ENCODE measurements at regions not wholly inside any gene's neighbourhood (a gene's known extent, or its start where the extent isn't known, plus 50 kb on each side); places are given as distances from the start of the nearest gene placed in this dataset.

DNA sequence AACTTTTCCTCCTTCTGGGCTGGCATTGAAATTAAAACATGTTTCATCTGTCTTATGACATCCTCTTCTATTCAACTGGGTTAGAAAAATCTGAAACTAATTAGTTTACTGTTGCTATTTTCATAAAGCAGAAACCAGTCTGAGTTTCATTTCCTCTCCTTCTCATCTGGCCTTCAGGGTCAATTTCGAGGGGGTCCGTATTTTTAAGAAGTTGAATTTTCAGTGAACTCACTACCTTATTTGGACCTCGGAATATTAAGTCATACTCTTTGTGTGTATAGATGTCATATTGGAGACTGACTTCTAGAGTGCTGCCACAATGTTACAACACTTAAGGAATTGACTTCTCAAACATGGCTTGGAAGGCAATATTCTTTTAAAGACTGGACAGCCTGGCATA, 485.9 kb downstream of the SQOR start:
- DNase-seq: no peak

DNA sequence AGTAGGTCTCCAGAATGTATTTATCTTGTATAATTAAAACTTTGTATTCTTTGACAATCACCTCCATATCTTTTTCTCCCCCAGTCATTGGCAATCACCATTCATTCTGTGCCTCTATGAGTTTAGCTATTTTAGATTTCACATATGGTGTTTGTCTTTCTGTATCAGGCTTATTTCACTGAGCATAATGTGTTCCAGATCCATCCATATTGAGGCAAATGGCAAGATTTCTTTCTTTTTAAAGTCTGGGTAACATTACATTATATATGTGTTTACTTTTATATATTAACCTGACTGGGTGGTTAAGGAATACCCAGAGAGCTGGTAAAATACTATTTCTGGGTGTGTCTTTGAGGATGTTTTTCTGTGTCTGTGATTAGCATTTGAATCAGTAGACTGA, 486.6 kb downstream of the SQOR start:
- DNase-seq: no peak

DNA sequence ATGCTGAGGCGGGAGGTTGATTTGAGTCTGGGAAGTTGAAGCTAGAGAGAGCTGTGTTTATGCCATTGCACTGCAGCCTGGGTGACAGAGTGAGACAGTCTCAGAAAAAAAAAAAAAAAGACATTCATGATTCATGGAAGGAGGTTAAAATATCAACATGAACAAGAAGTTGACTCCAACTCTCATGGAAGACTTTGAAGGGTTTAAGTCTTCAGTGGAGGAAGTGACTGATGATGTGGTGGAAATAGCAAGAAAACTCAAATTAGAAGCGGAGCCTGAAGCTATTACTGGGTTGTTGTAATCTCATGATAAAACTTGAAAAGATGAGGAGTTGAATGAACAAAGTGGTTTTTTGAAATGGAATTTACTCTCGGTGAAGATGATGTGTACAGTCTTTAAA, 491.8 kb downstream of the SQOR start:
- no peak for DNase-seq

DNA sequence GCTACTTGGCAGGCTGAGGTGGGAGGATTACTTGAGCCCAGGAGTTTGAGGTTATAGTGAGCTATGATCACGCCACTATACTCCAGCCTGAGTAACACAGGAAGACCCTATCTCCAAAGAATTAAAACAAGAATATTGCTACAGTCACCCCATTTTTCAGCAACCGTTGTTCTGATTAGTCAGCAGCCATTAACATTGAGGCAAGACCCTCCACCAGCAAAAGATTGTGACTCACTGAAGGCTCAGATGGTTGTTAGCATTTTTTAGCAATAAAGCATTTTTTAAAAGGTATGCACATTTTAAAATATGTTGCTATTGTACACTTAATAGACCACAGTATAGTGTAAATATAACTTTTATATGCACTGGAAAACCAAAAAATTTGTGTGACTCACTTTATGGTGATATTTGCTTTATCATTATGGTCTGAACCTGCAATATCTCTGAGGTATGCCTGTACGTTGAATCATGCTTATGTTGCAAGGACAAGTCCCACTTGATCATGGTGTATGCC, 492.6 kb downstream of the SQOR start:
- DNase-seq: peak; percentile 16

DNA sequence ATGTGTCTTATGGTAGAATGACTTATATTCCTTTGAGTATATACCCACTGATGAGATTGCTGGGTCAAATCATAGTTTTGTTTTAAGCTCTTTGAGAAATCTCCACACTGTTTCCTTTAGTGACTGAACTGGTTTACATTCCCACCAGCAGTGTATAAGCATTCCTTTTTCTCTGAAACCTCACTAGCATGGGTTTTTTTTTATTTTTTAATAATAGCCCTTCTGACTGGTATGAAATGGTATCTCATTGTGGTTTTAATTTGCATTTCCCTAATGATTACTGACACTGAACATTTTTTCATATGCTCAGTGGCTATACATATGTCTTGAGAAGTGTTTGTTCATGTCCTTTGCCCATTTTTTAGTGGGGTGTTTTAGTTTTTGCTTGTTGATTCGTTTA, 494.3 kb downstream of the SQOR start:
- no peak for DNase-seq

DNA sequence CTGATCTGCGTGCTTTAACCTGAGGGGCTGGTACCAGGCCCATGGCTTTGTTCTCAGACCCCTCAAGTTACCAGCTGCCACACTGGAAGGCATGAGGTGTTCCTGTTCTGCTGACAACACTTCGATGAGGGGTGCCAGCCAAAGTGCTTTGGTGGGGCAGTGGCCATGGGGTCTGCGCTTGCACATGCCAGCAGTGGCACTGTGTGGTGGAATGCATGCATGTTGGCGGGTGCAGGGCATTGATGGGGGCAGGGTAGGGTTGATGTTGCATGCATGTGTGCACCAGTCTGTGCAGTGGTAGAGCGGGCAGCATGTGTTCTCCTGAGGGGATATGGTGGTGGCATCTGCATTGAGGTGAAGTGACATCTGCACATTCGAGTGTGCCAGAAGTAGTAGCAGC, 497.0 kb downstream of the SQOR start:
- DNase-seq: no peak

DNA sequence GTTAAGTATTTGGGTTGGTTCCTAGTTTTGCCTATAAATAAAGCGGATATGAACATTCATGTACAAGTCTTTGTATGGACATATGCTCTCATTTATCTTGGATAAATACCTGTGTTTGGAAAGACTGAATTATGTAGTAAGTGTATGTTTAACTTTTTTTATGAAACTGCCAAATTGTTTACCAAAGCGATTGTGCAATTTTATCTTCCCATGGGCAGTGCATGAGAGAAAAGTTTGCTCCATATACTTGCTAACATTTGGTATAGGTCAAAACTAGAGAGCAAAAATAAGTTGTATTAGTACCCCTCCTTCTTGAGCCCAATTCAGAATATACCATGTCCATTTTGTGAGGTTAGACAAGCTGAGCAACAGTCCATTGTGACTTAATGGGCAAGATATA, 502.6 kb downstream of the SQOR start:
- DNase-seq: no peak

DNA sequence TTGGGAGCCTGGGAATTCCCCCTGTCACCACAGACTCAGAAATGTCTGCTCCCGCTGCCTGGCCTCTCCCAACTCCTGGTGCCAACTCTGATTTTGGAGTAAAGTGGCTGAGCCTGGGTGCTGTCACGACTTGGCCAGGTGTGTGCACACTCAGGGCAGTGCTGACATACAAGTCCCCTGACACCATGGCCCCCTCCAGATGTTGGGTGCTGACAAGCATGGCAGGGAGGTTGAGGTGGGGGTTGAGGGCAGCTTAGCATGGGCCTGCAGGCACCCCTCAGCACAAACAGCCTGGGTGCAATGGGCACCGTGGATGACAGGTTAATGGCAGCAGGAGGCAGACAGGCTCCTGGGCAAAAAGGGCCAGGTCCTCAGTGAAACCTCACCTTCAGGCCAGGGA, 511.2 kb downstream of the SQOR start:
- no peak for DNase-seq

DNA sequence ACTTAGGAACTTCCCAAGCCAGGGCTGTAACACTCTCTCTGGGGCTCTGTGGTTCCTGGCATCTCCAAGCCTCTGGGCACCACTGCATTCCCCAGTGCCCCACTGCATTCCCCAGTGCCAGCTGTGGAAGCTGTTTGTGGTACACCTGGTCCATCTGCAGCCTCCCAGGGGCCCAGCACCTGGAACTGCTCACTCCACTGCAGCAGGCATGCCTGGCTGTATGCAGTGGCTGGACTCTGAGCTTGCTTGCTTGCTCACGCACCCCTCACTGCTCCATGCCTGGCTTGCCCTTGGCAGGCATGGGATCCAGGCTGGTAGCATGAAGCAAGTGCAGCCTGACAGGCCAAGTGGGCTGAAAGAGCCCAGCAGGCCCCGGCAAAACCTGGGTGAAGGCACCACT, 512.1 kb downstream of the SQOR start:
- no peak for DNase-seq

DNA sequence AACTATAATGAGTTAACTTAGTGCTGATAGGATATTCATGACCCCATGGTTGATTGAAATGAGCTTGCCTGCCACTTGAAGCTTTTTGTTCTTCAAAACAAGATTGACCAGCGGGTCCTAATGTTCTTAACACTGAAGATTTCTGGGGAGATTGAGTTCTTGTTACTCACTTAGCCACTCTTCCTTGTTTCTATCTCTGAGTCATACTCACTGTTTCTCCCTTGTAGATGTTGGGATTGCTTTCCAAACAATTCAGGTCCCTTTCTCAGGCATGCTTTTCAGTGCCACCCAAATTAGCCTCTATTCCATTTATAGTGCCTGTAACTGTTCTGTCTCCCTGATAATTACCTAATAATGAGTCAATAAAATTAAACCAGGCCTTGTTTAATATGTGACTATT, 517.0 kb downstream of the SQOR start:
- DNase-seq: no peak

DNA sequence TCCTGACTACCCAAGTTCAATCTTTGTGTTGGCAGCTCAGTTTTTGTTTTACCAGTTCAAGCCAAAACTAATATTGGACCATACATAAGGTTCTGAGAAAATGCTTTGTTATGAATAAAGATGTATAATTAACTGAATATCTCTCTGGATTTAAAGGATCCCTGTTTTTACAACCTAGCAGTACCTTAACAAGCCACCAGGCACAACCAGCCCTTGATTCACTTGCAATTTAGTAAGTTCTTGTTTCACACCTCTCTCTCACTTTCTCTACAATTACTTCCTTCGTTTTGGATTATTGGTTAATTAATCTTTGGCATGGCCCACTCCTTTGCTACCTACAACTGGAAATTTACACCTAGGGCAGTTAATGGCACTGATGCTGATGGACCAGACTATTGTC, 531.9 kb downstream of the SQOR start:
- DNase-seq: no peak

DNA sequence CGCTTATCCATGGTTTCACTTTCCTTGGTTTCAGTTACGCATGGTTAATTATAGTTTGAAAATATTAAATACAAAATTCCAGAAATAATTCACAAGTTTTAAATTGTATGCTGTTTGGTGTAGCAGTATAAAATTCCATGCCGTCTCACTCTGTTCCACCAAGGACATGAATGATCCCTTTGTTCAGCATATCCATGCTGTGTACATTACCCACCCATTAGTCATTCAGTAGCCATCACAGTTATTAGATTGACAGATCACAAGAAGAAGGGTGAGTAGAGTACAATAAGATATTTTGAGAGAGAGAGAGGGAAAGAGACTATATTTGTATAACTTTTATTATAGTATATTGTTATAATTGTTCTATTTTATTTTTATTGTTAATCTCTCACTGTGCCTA, 535.5 kb downstream of the SQOR start:
- DNase-seq: no peak

DNA sequence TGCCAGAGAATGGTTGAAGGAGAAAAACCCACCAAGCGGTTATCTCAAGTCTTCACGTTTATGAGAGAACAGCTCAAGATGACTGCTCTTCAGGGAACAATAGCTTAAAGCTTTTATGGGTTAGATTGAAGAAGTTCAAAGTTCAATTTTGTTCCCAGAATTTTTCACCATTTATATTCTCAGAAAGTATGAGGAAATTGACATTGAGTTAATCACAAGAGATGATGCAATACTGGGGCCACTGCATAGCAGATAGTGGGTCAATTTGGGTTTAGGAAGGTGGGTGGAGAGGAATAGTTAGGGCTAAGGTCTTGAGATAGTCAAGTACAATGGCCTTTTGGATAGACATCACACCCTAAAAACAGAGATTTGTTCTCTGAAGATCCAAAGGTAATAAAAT, 539.3 kb downstream of the SQOR start:
- DNase-seq: no peak

DNA sequence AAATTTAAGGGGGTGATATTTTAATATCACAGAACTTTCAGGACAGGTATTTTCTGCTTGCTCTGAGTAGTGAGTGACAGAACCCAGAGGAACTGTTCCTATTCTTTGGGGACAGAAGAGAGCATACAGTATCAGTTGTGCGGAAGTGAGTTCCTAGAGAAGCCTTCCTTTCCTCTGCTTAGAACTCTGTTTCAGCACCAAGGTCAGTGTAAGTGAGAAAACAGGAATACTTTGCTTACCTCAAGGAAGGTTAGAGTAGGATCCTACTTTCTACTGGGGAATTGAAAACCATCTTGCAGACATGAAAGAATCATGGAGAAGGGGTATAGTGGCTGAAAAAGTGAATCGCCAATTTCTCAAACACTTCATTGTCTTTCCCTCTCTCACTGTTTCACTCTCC, 542.4 kb downstream of the SQOR start:
- no peak for DNase-seq

DNA sequence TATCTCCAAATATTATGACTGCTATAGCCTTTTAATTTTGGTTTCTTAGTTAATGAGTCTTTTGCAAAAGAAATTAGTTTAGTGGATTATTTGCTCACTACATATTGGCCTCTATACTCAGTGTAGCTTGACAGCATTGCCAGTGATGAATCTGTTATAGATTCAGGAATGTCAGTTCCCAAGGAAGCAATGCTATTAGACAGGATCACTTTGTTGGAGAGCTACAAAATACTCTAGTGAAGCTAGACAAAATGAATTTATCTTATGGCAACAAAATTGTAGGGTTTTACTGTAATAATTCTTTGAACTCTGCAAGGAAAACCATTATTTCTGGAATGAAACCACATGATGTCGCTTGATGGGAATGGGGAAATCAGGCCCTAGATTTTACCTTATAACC, 543.3 kb downstream of the SQOR start:
- DNase-seq: no peak

DNA sequence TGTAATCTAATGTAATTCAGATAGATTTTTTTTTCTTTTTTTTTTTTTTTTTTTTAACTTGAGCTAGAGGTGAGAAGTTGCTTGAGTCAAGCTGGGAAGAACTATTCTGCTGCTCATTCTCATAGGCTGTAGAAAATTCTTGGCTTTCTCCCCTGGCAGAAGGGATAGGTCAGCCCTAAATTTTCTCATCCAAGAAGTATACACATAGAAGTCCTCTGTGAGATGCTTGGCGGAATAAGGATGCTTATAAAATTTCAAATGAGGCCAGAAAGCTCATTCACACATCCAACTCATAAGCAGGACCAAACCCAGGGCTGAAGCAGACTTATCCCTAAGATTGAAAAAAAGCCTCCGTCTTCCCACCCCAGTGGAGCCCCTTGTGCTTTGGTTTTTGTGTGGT, 572.5 kb downstream of the SQOR start:
- no peak for DNase-seq

DNA sequence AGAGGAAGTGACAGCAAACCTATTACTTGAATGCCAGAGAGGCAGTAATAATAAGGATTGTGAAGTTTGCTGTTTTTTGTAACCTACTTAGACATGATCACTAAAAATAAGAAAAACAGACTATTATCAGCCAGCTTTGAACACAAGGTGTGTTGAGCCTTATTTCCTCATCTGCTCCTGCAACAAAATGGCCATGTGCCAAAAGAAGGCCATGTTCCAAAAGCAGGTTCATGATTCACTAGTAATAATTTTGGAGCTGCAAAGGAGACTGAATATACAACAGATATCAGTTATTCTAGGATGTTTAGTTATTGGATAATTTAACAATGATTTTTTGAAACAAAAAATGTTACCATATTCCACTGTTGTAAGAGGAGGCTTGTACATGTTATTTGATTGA, 578.7 kb downstream of the SQOR start:
- DNase-seq: no peak

DNA sequence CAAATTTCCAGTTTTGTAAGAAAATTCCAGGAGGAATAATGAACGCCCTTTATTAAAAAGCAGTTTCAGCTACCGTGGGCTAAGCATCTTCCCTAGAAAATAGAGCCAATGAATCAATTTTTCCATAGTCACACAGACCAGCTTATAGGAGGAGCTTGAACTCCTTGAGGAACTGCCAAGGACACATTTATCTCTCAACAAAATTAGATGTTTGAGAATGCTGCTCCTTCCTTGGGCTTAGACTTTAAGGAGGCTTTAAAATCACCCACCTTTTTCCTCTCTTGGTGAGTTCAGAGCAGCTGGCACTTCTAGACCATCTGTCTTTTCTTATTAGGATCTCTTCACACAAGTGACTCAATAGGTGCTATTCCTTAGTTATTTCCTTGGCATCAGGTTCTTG, 588.0 kb downstream of the SQOR start:
- DNase-seq: no peak

DNA sequence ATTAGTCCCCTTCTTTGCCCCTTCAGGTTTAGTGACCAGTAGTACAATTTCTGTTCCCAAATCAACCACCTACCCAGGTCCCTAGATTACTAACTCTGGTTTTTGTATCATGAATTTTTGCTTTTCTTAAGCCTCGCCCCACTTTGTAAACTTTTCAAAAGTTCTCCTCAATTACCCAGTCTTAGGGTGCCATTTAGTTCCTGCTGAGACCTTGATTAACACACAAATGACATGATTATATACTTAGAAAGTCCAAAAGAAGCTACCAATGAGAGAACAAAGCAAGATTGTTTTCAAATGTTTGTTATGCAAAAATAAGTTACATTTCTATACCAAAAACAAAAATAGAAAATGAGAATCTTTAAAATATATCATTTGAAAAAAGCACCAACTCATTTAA, 594.4 kb downstream of the SQOR start:
- no peak for DNase-seq

DNA sequence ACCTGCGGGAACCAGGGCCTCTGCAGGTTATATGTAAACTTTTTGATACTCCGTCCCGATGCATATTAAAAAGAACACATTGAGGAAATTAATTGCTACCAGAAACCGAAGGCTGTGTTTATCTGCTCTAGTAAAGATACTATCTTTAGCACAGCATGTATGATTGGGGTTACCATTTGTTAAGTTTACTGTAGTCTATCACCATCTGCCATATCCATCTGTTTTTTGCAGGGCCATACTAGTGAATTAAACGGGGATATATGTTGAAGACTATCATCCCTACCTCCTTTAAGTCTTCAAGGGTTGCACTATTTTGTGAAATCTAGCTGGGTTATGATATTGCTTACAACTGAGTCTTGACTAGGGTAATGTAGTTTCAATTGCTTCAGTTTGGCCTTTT, 597.0 kb downstream of the SQOR start:
- no peak for DNase-seq

DNA sequence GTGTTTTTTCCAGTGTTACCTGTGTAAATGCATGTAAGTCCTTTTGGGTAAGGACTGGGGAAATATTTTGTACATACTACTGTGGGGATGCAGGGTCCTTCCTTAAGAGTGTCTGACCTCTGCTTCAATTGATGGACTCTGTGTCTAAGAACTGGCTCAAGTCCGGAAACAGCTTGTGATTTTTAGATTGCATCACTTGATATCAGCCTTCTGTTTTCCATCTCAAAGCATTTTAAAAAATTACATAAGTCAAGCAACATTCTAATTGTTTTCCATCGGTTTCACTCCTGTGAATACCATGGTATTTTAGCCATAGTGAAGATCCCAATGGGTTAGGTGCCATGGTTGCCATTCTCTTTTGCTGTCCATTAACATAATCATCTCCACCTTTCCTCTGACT, 597.6 kb downstream of the SQOR start:
- no peak for DNase-seq

DNA sequence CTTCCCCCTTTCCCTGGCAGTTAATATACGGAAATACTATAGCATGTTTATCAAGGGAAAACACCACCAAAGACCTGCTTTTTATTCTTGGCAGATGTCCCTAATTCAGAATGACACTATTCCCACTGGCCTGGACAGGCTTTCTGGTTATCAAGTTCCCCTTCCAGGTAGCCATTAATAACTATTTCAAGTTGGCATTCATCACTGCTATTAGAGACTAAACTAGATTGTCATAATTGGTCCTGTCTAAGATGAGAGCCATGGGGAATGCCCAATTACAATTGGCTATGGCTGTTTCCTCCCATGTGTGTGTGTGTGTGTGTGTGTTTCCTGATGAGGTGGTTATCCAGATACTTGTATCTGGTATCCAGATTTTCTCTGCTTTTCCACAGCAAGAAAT, 608.1 kb downstream of the SQOR start:
- no peak for DNase-seq

DNA sequence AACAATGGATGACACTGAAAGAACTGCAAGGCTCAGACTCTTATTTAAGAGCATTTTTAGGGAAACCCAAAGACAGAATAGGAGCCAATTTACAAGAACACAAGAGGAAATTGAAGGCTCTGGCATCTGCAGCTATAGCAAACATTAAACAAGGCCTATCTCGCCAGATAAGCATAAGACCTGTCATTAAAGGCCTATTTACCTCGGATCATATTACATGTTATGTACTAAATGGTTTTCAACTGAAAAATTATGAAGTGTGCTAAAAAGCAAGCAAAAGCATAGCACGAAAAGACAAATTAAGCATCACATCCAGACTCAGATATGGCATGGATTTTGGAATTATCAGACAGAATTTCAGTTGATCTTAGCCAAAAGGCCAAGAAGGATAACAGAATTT, 617.1 kb downstream of the SQOR start:
- DNase-seq: no peak

DNA sequence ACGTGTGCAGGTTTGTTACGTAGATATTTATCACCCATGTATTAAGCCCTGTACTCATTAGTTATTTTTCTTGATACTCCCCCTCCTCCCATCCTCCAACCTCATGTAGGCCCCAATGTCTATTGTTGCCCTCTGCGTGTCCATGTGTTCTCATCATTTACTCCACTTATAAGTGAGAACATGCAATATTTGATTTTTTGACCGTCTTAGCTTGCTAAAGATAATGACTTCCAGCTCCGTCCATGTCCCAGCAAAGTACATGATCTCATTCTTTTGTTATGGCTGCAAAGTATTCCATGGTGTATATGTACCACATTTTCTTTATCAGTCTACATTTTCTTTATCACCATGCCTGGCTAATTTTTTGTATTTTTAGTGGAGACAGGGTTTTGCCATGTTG, 623.2 kb downstream of the SQOR start:
- DNase-seq: no peak

DNA sequence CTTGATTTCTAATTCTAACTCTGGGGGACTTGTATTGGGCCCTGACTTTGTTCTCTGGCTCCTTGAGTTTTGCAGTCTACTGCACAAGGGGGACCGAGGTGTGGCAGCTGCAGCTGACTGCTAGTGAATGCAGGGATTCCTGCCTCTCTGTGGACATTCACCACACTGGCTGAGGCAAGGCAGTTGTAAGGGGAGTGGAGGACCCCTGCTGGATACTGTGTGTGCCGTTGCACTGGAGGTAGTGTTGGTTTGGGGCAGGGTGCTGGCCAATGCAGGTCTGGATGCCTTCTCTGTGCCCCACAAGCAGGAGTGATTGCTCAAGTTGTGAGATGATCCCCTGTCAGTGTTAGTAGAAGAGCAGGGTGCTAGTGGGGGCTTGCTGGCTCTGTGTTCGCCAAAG, 626.1 kb downstream of the SQOR start:
- DNase-seq: no peak

DNA sequence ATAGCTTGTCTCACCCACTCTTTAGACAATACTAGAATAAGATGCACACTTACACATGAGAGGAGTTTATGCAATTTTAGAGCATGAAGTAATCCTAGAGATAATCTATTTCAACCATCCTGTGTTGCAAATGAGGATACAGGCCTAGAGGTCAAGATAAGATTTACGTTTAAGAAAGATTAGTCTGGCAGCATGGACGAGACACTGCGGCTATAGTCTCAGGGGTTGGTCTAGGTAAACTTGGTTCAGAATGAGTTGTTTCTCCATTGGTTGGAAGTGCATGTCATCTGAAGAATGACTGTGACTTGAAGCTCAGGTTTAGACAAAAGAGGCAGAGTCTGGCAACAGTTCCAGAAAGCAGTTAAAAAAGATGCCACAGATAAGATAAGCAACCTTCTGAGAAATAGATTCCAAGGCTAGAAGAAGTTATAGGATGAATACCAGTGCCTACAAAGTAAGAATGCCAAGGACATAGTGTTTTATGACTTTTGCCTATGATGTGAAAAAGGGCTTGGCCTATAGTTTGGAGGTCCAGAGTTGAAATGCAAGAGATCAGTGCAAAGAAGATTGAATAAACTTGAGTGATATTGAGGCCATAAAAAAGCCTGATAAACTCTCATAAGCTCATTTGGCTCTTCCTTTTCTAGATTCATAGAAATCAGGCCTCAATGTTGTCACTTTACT, 631.0 kb downstream of the SQOR start:
- no peak for DNase-seq

All from T1000 (cell line).